Breast epithelium (tissue), 3 donors: ENCODE measurements at regions not wholly inside any gene's neighbourhood (a gene's known extent, or its start where the extent isn't known, plus 50 kb on each side); places are given as distances from the start of the nearest gene placed in this dataset.

Experiments used
- CTCF ChIP-seq, 3 donors: fragments of 450-650 bp; IDR thresholded peaks; one replicate each; pipeline ENCODE4 v1.5.1; 2016 to 2017; ENCODE audit warnings: antibody characterized with exemption in 3 of 3, mild to moderate bottlenecking in 3 of 3, moderate library complexity in 3 of 3
- POLR2A ChIP-seq: fragments of 450-650 bp; IDR thresholded peaks from one replicate; pipeline ENCODE4 v1.6.1; 2016; ENCODE audit warnings: antibody characterized with exemption, mild to moderate bottlenecking, moderate library complexity
- POLR2AphosphoS5 ChIP-seq, 3 donors: sonication (generic); formaldehyde crosslinking; IDR thresholded peaks; one replicate each; pipeline ENCODE4 v1.6.1; 2017; ENCODE audit warnings: antibody characterized with exemption in 3 of 3

GRCh38 chr22:27596133-27596870 lies 205.3 kb downstream of the MN1 start:
- no peak for TF ChIP-seq POLR2A
- no peak for TF ChIP-seq CTCF (IDR thresholded peaks at IDR 0.05)
- TF ChIP-seq POLR2AphosphoS5 (IDR thresholded peaks at IDR 0.05): no peak
